ENCODE measurements at regions not wholly inside any gene's neighbourhood (a gene's known extent, or its start where the extent isn't known, plus 50 kb on each side); places are given as distances from the start of the nearest gene placed in this dataset.

GRCh38 chr5:172559004-172559932, 81.8 kb upstream of the NEURL1B start:
- TF ChIP-seq CTCF (IDR thresholded peaks at IDR 0.05) = no peak
- TF ChIP-seq POLR2A (IDR thresholded peaks at IDR 0.05) = no peak

Data from lower leg skin (tissue), 3 donors.